GM12878 (cell line): ENCODE measurements at regions not wholly inside any gene's neighbourhood (a gene's known extent, or its start where the extent isn't known, plus 50 kb on each side); places are given as distances from the start of the nearest gene placed in this dataset.

Source experiments
- ATAC-seq: fragments of 200-7000 bp; cut with Tn5 transposase; 3 replicates; pipeline ENCODE4 v1.9.1; 2020; ENCODE audit warnings: mild to moderate bottlenecking, moderate library complexity
- BruUV-seq: library from RNA; stranded (reverse); fragments of 400-500 nt; replicated peaks from 2 replicates; lab custom pipeline; 2021; lab: Mats Ljungman, UMichigan
- CTCF ChIA-PET: fragments of 300-600 bp; sonication (Branson Sonifier 250); formaldehyde crosslinking; extraction: SDS; loops from one replicate; lab custom pipeline; 2021; ENCODE audit warnings: inconsistent platforms; lab: Yijun Ruan, JAX
- POLR2A ChIA-PET: fragments of 350-600 bp; formaldehyde crosslinking; extraction: SDS; loops from one replicate; lab custom pipeline; 2021; ENCODE audit warnings: inconsistent platforms; lab: Charles Lee
- RAD21 ChIA-PET: fragments of 300-600 bp; sonication (Branson Sonifier 250); formaldehyde crosslinking; loops from one replicate; lab custom pipeline; 2023; ENCODE audit warnings: antibody characterized with exemption; ENCODE audit not compliant: unreplicated experiment; lab: Charles Lee
- SMC1A ChIA-PET: fragments of 300-600 bp; sonication (Branson Sonifier 250); formaldehyde crosslinking; loops from one replicate; lab custom pipeline; 2023; ENCODE audit not compliant: unreplicated experiment, uncharacterized antibody; lab: Charles Lee
- DNase-seq: peaks from one replicate; pipeline ENCODE4 v3.0.0-alpha.2; 2011; ENCODE audit warnings: low read depth, low spot score
- FAIRE-seq: peaks from 3 replicates; lab custom pipeline; 2011; peaks lifted over from hg19 to GRCh38; lab: Jason Lieb, UNC
- H2AFZ ChIP-seq: 2 replicates; pipeline ENCODE4 v1.6.0; 2011; ENCODE audit warnings: low read depth, low read length, control low read depth; ENCODE audit not compliant: control insufficient read depth
- H3K27ac ChIP-seq: 2 replicates; pipeline ENCODE4 v1.5.1; 2011; ENCODE audit warnings: control low read depth; ENCODE audit not compliant: control insufficient read depth, insufficient read depth
- H3K27me3 ChIP-seq, 2 experiments: replicated peaks in 1 of 2; 2 replicates each; pipeline versions ENCODE4 v1.6.0 to v1.6.1; 2011; ENCODE audit warnings: low read length in 1 of 2; ENCODE audit not compliant: control insufficient read depth in 2 of 2, insufficient read depth in 2 of 2
- H3K36me3 ChIP-seq, 2 experiments: 2 replicates each; pipeline ENCODE4 v1.5.1; 2011; ENCODE audit warnings: low read length in 1 of 2; ENCODE audit not compliant: control insufficient read depth in 2 of 2, insufficient read depth in 2 of 2
- H3K4me1 ChIP-seq: 2 replicates; pipeline ENCODE4 v1.6.1; 2011; ENCODE audit warnings: mild to moderate bottlenecking, low read length, moderate library complexity, mixed read lengths; ENCODE audit not compliant: control insufficient read depth, insufficient read depth
- H3K4me2 ChIP-seq: 2 replicates; pipeline ENCODE4 v1.6.0; 2011; ENCODE audit warnings: control low read depth; ENCODE audit not compliant: control insufficient read depth, insufficient read depth
- H3K4me3 ChIP-seq: fragments of 200-600 bp; sonication (generic); 2 replicates; pipeline ENCODE4 v1.5.1; 2016
- H3K79me2 ChIP-seq: 2 replicates; pipeline ENCODE4 v1.6.0; 2011; ENCODE audit warnings: low read length; ENCODE audit not compliant: control insufficient read depth, insufficient read depth
- H3K9ac ChIP-seq: 2 replicates; pipeline ENCODE4 v1.8.0; 2011; ENCODE audit warnings: low read length, control low read depth, mixed read lengths; ENCODE audit not compliant: control insufficient read depth, insufficient read depth
- H3K9me3 ChIP-seq: replicated peaks from 3 replicates; pipeline ENCODE4 v1.5.1; 2011; ENCODE audit warnings: mild to moderate bottlenecking, low read length; ENCODE audit not compliant: control insufficient read depth, insufficient read depth
- H4K20me1 ChIP-seq: 2 replicates; pipeline ENCODE4 v1.6.0; 2011; ENCODE audit not compliant: control insufficient read depth, insufficient read depth
- ATF2 ChIP-seq: IDR thresholded peaks from 2 replicates; pipeline ENCODE4 v1.6.1; 2012; ENCODE audit warnings: low read length, inconsistent platforms
- BACH1 ChIP-seq: fragments of 450-650 bp; IDR thresholded peaks from 2 replicates; pipeline ENCODE4 v1.6.1; 2017; ENCODE audit warnings: mild to moderate bottlenecking, borderline replicate concordance
- ETV6 ChIP-seq, 2 experiments: fragments of 450-650 bp in 1 of 2; IDR thresholded peaks in 1 of 2; conservative IDR thresholded peaks in 1 of 2; 2 replicates each; pipeline ENCODE4 v1.6.1; 2014; ENCODE audit warnings: antibody characterized with exemption in 1 of 2, borderline replicate concordance in 1 of 2, low read depth in 1 of 2, mild to moderate bottlenecking in 1 of 2, moderate library complexity in 1 of 2
- FOS ChIP-seq: IDR thresholded peaks from 3 replicates; pipeline ENCODE4 v1.6.1; 2011; ENCODE audit warnings: borderline replicate concordance; ENCODE audit not compliant: insufficient read length; ENCODE audit errors: extremely low read depth
- JUND ChIP-seq: IDR thresholded peaks from 2 replicates; pipeline ENCODE4 v1.6.1; 2012; ENCODE audit warnings: low read depth, mild to moderate bottlenecking, low read length, improper control_type of control experiment, moderate library complexity
- MEF2A ChIP-seq: IDR thresholded peaks from 2 replicates; pipeline ENCODE4 v1.6.1; 2011; ENCODE audit warnings: low read depth, mild to moderate bottlenecking, low read length, moderate library complexity; ENCODE audit not compliant: insufficient read depth
- MYC ChIP-seq: IDR thresholded peaks from 2 replicates; pipeline ENCODE4 v1.6.1; 2011; ENCODE audit warnings: mild to moderate bottlenecking, low read length, moderate library complexity, inconsistent platforms; ENCODE audit not compliant: insufficient read depth, insufficient replicate concordance, insufficient read length, severe bottlenecking
- RUNX3 ChIP-seq: IDR thresholded peaks from 2 replicates; pipeline ENCODE4 v1.6.1; 2012; ENCODE audit warnings: low read length, inconsistent platforms
- SMAD5 ChIP-seq: IDR thresholded peaks from 2 replicates; pipeline ENCODE4 v1.6.1; 2016; ENCODE audit warnings: antibody characterized with exemption, low read depth
- SREBF1 ChIP-seq: IDR thresholded peaks from 2 replicates; pipeline ENCODE4 v1.6.1; 2012; ENCODE audit warnings: mild to moderate bottlenecking, low read length
- USF2 ChIP-seq: IDR thresholded peaks from 2 replicates; pipeline ENCODE4 v1.6.1; 2011; ENCODE audit warnings: low read depth, low read length, improper control_type of control experiment, borderline replicate concordance
- YY1 ChIP-seq: IDR thresholded peaks from 2 replicates; pipeline ENCODE4 v1.6.1; 2011; ENCODE audit warnings: low read depth, mild to moderate bottlenecking, low read length
- WGBS: methylation state at CpG from one replicate; pipeline ENCODE4 v1.1.6; 2016; ENCODE audit warnings: low lambda C conversion rate; ENCODE audit not compliant: insufficient replicate concordance, insufficient coverage; ENCODE audit errors: missing lambda C conversion rate; 5-methylcytosine and 5-hydroxymethylcytosine counted together
- in situ Hi-C: fragments of 300-500 bp; cut with MboI; formaldehyde crosslinking; loops from 9 replicates; pipeline ENCODE4 v1.14.3; 2018; ENCODE audit warnings: mixed read lengths
- intact Hi-C: fragments of 100-400 bp; cut with micrococcal nuclease; formaldehyde crosslinking; loops from one replicate; pipeline ENCODE4 v1.14.2; 2022; ENCODE audit not compliant: unreplicated experiment

- Histone ChIP-seq H3K79me2 (no peaks in the 10 kb centered on the region), H2AFZ (no peak overlapping the region), H3K9me3 (no peaks in the 10 kb centered on the region), H3K27ac (no peak overlapping the region), H3K9ac (no peak overlapping the region), H3K4me2 (no peak overlapping the region), H3K4me1 (no peaks in the 10 kb centered on the region), H3K27me3 (no peaks in the 10 kb centered on the region), H4K20me1 (no peaks in the 10 kb centered on the region), H3K4me3 (no peak overlapping the region), H3K36me3 (no peaks in the 10 kb centered on the region)
- FAIRE-seq, result no peak
- intact Hi-C loops, result loop anchor here (5.0 kb wide), 1 partner anchor 82 kb away; no protein-coding TSS in a partner anchor
- BruUV-seq, result no TSS peak
- no peak for ATAC-seq
- WGBS, result 77% methylated on average over 11 of the region's 11 CpGs
- POLR2A ChIA-PET, result interaction anchor here (0.9 kb wide), 1 partner anchor 15 kb away, joined by 4 read pairs; no protein-coding TSS in a partner anchor
- DNase-seq, result no peak
- RAD21 ChIA-PET, result no interaction called here
- TF ChIP-seq SREBF1 (no peak), SMAD5 (no peak), USF2 (no peak), MEF2A (no peak), FOS (no peak), BACH1 (no peak)
- SMC1A ChIA-PET, result interaction anchor here (0.7 to 1.2 kb wide), 2 partner anchors 13 to 195 kb away, joined by 3 read pairs; no protein-coding TSS in a partner anchor
- in situ Hi-C loops, result no loop called here
- CTCF ChIA-PET, result no interaction called here
Measured at GRCh38 chr12:75724307-75724927, 213.0 kb upstream of the KRR1 start.

DNA sequence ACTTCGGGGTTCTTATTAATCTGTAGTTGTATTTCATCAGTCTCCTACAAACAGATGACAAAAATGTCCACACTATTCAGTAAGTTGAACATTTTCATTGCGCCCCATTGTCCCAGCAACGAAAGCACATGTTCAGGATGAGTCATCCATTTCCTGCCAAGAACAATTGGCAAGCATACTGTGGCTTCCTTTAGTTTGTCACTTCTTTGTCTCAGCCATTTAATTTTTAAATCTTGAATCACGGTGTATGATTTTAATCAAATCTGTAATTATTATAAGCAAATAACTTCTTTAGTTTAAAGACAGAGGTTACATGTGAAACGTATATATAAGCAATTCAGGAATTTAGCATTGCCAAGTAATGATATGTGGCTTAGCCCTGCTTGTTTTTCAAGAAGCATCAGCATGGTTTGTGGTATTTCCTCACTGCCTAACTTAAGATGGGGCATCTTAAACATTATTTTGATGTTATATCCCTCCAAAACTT, 211.3 kb upstream of the KRR1 start:
- Histone ChIP-seq H3K9me3 (no peaks in the 10 kb centered on the region), H3K4me2 (no peak overlapping the region), H3K27ac (no peak overlapping the region), H3K4me3 (no peak overlapping the region), H3K4me1 (no peaks in the 10 kb centered on the region), H3K9ac (no peak overlapping the region), H3K36me3 (no peaks in the 10 kb centered on the region), H2AFZ (peak overlapping the region; percentile 4; the same call in 1 of the 2 replicates), H3K79me2 (no peaks in the 10 kb centered on the region), H4K20me1 (no peaks in the 10 kb centered on the region), H3K27me3 (no peaks in the 10 kb centered on the region)
- ChIA-PET CTCF (no interaction called here), POLR2A (no interaction called here), SMC1A (no interaction called here), RAD21 (no interaction called here)
- in situ Hi-C loops, result no loop called here
- FAIRE-seq, result peak; percentile 88
- peak; percentile 94 for ATAC-seq
- peak; percentile 28 for DNase-seq
- WGBS, result 1% methylated on average over 5 of the region's 5 CpGs
- BruUV-seq, result no TSS peak
- intact Hi-C loops, result loop anchor here (5.0 kb wide), 1 partner anchor 80 kb away; no protein-coding TSS in a partner anchor
- TF ChIP-seq ATF2 (0 out of 2 replicates have a peak, but pooled peaks have one; percentile 26), RUNX3 (peak; percentile 43; the same call in 1 of the 2 replicates), YY1 (0 out of 2 replicates have a peak, but pooled peaks have one; percentile 22), JUND (0 out of 2 replicates have a peak, but pooled peaks have one; percentile 37), ETV6 (conservative IDR thresholded peaks at IDR 0.05 in 1 of 2, IDR thresholded peaks at IDR 0.05 in 1 of 2; ENCODE audit: borderline replicate concordance in 1 of 2, low read depth in 1 of 2) (0 out of 4 replicates have a peak, but pooled peaks of 1 of the 2 experiments have one; percentile 34), MYC (no peak)
